ENCODE measurements at regions not wholly inside any gene's neighbourhood (a gene's known extent, or its start where the extent isn't known, plus 50 kb on each side); places are given as distances from the start of the nearest gene placed in this dataset.
"Not testable (repeated sequence)": the region's sequence is repeated elsewhere in the genome, so short reads cannot be mapped to it uniquely, and the experiment has no call there.

DNA sequence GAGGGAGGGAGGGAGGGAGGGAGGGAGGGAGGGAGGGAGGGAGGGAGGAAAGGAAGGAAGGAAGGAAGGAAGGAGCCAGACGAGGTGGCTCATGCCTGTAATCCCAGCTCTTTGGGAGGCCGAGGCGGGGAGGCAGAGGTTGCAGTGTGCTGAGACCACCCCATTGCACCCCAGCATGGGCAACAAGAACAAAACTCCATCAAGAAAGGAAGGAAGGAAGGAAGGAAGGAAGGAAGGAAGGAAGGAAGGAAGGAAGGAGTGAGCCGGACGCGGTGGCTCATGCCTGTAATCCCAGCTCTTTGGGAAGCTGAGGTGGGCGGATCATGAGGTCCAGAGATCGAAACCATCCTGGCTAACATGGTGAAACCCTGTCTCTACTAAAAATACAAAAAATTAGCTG is 60.8 kb upstream of the JARID2 start:
- TF ChIP-seq, protein P1, sequence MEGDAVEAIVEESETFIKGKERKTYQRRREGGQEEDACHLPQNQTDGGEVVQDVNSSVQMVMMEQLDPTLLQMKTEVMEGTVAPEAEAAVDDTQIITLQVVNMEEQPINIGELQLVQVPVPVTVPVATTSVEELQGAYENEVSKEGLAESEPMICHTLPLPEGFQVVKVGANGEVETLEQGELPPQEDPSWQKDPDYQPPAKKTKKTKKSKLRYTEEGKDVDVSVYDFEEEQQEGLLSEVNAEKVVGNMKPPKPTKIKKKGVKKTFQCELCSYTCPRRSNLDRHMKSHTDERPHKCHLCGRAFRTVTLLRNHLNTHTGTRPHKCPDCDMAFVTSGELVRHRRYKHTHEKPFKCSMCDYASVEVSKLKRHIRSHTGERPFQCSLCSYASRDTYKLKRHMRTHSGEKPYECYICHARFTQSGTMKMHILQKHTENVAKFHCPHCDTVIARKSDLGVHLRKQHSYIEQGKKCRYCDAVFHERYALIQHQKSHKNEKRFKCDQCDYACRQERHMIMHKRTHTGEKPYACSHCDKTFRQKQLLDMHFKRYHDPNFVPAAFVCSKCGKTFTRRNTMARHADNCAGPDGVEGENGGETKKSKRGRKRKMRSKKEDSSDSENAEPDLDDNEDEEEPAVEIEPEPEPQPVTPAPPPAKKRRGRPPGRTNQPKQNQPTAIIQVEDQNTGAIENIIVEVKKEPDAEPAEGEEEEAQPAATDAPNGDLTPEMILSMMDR (IDR thresholded peaks at IDR 0.05 in 2 of 3, conservative IDR thresholded peaks at IDR 0.05 in 1 of 3; ENCODE audit: borderline replicate concordance in 1 of 3, insufficient read depth in 1 of 3, low read depth in 2 of 3, low read length in 2 of 3), result not testable (repeated sequence)
- not testable (repeated sequence) for TF ChIP-seq POLR2A (IDR thresholded peaks at IDR 0.05; ENCODE audit: borderline replicate concordance, extremely low read depth, insufficient read depth, insufficient read length); TCF7L2 (IDR thresholded peaks at IDR 0.05; ENCODE audit: borderline replicate concordance, extremely low read depth, insufficient read depth, insufficient read length); EZH2 (IDR thresholded peaks at IDR 0.05); JUND (IDR thresholded peaks at IDR 0.05); SRF (IDR thresholded peaks at IDR 0.05; ENCODE audit: low read depth); CEBPB (IDR thresholded peaks at IDR 0.05; ENCODE audit: low read depth); POLR2AphosphoS5 (IDR thresholded peaks at IDR 0.05; ENCODE audit: low read depth, low read length)
- TF ChIP-seq, protein P2, sequence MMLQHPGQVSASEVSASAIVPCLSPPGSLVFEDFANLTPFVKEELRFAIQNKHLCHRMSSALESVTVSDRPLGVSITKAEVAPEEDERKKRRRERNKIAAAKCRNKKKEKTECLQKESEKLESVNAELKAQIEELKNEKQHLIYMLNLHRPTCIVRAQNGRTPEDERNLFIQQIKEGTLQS (IDR thresholded peaks at IDR 0.05), result not testable (repeated sequence)
- TF ChIP-seq, protein P3, sequence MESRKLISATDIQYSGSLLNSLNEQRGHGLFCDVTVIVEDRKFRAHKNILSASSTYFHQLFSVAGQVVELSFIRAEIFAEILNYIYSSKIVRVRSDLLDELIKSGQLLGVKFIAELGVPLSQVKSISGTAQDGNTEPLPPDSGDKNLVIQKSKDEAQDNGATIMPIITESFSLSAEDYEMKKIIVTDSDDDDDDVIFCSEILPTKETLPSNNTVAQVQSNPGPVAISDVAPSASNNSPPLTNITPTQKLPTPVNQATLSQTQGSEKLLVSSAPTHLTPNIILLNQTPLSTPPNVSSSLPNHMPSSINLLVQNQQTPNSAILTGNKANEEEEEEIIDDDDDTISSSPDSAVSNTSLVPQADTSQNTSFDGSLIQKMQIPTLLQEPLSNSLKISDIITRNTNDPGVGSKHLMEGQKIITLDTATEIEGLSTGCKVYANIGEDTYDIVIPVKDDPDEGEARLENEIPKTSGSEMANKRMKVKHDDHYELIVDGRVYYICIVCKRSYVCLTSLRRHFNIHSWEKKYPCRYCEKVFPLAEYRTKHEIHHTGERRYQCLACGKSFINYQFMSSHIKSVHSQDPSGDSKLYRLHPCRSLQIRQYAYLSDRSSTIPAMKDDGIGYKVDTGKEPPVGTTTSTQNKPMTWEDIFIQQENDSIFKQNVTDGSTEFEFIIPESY (IDR thresholded peaks at IDR 0.05; ENCODE audit: extremely low read depth, insufficient replicate concordance, low read length), result not testable (repeated sequence)

Data from HCT116 (cell line).